SK-N-SH (cell line): ENCODE measurements at regions not wholly inside any gene's neighbourhood (a gene's known extent, or its start where the extent isn't known, plus 50 kb on each side); places are given as distances from the start of the nearest gene placed in this dataset.

Experiments
- CTCF ChIA-PET: fragments of 300-600, 350-600 bp; formaldehyde crosslinking; extraction: SDS; loops from one replicate; lab custom pipeline; 2021; lab: Yijun Ruan, JAX
- POLR2A ChIA-PET: fragments of 350-600 bp; sonication (Branson Sonifier 250); formaldehyde crosslinking; extraction: SDS; loops from one replicate; lab custom pipeline; 2020; ENCODE audit warnings: antibody characterized with exemption, inconsistent platforms; lab: Yijun Ruan, JAX
- DNase-seq: peaks from one replicate; pipeline ENCODE4 v3.0.0; 2012
- H2AFZ ChIP-seq: fragments of 200-600 bp; sonication (generic); 2 replicates; pipeline ENCODE4 v1.8.1; 2016; ENCODE audit warnings: antibody characterized with exemption, mild to moderate bottlenecking, low read depth
- H3F3A ChIP-seq: fragments of 200-600 bp; sonication (generic); replicated peaks from 2 replicates; pipeline ENCODE3; 2016; ENCODE audit warnings: antibody characterized with exemption, mild to moderate bottlenecking; ENCODE audit not compliant: insufficient read depth
- H3K27ac ChIP-seq, 2 experiments: fragments of 200-500 bp in 1 of 2; fragments of 200-600 bp in 1 of 2; sonication (Bioruptor generic) in 1 of 2; sonication (generic), shearing (Covaris generic) in 1 of 2; 2 replicates each; pipeline versions ENCODE4 v1.5.1 to v1.6.1; 2014 to 2016; ENCODE audit warnings: low read depth in 2 of 2, inconsistent platforms in 1 of 2, low read length in 1 of 2, mild to moderate bottlenecking in 1 of 2, mixed read lengths in 1 of 2
- H3K27me3 ChIP-seq: fragments of 200-600 bp; sonication (generic), shearing (Covaris generic); 2 replicates; pipeline ENCODE4 v1.6.1; 2016; ENCODE audit warnings: mixed run types; ENCODE audit not compliant: insufficient read depth
- H3K36me3 ChIP-seq, 2 experiments: fragments of 200-500 bp in 1 of 2; fragments of 200-600 bp in 1 of 2; sonication (Bioruptor generic) in 1 of 2; sonication (generic) in 1 of 2; replicated peaks in 1 of 2; 2 replicates each; pipeline versions ENCODE3 to v1.5.1; 2014 to 2016; ENCODE audit warnings: low read length in 1 of 2, mild to moderate bottlenecking in 1 of 2; ENCODE audit not compliant: insufficient read depth in 2 of 2, control insufficient read depth in 1 of 2
- H3K4me1 ChIP-seq, 2 experiments: fragments of 200-500 bp in 1 of 2; fragments of 200-600 bp in 1 of 2; sonication (Bioruptor generic) in 1 of 2; sonication (generic), shearing (Covaris generic) in 1 of 2; 2 replicates each; pipeline versions ENCODE4 v1.5.1 to v1.6.1; 2014 to 2016; ENCODE audit warnings: low read depth in 1 of 2, low read length in 1 of 2, mixed run types in 1 of 2; ENCODE audit not compliant: insufficient read depth in 2 of 2, control insufficient read depth in 1 of 2
- H3K4me2 ChIP-seq: fragments of 200-600 bp; sonication (generic), shearing (Covaris generic); 2 replicates; pipeline ENCODE4 v1.6.1; 2017; ENCODE audit warnings: mixed run types
- H3K4me3 ChIP-seq, 2 experiments: fragments of 200-500 bp in 1 of 2; fragments of 200-600 bp in 1 of 2; sonication (Bioruptor generic) in 1 of 2; sonication (generic), shearing (Covaris generic) in 1 of 2; 2 replicates each; pipeline versions ENCODE4 v1.5.1 to v1.8.1; 2014 to 2016; ENCODE audit warnings: low read depth in 2 of 2, inconsistent platforms in 1 of 2, low read length in 1 of 2, mild to moderate bottlenecking in 1 of 2, mixed read lengths in 1 of 2, moderate library complexity in 1 of 2
- H3K79me2 ChIP-seq: fragments of 200-600 bp; sonication (generic); 2 replicates; pipeline ENCODE4 v1.8.1; 2017; ENCODE audit warnings: mild to moderate bottlenecking; ENCODE audit not compliant: insufficient read depth
- H3K9ac ChIP-seq: fragments of 200-600 bp; sonication (generic); 2 replicates; pipeline ENCODE4 v1.6.1; 2017; ENCODE audit warnings: mixed run types
- H3K9me2 ChIP-seq: fragments of 200-600 bp; sonication (generic); 2 replicates; pipeline ENCODE4 v1.6.1; 2017; ENCODE audit warnings: mixed run types
- H3K9me3 ChIP-seq: fragments of 200-600 bp; sonication (generic); 2 replicates; pipeline ENCODE4 v1.6.1; 2017; ENCODE audit warnings: mixed run types, mild to moderate bottlenecking, moderate library complexity
- H4K20me1 ChIP-seq: fragments of 200-600 bp; sonication (generic); 2 replicates; pipeline ENCODE4 v1.6.1; 2017; ENCODE audit warnings: mild to moderate bottlenecking, mixed run types; ENCODE audit not compliant: insufficient read depth
- EZH2phosphoT487 ChIP-seq: fragments of 200-600 bp; sonication (generic); IDR thresholded peaks from 2 replicates; pipeline ENCODE4 v1.6.1; 2017; ENCODE audit warnings: low read depth, mixed run types, mild to moderate bottlenecking, antibody characterized with exemption, moderate library complexity, borderline replicate concordance
- GATA2 ChIP-seq: sonication (generic); formaldehyde crosslinking; IDR thresholded peaks from 2 replicates; pipeline ENCODE4 v1.5.0; 2020; ENCODE audit warnings: mild to moderate bottlenecking, missing genetic modification reagents
- NFIC ChIP-seq: IDR thresholded peaks from 2 replicates; pipeline ENCODE4 v1.4.0; 2012; ENCODE audit warnings: borderline replicate concordance
- POLR2AphosphoS5 ChIP-seq: IDR thresholded peaks from 2 replicates; pipeline ENCODE4 v1.6.1; 2012; ENCODE audit warnings: low read depth, low read length
- REST ChIP-seq: IDR thresholded peaks from 2 replicates; pipeline ENCODE4 v1.6.1; 2012; ENCODE audit warnings: mild to moderate bottlenecking, low read depth, low read length, moderate library complexity
- ZBTB33 ChIP-seq: IDR thresholded peaks from 2 replicates; pipeline ENCODE4 v1.4.0; 2012; ENCODE audit warnings: low read depth, borderline replicate concordance
- WGBS: methylation state at CpG from one replicate; pipeline ENCODE4 v1.1.6; 2017; ENCODE audit warnings: low lambda C conversion rate; 5-methylcytosine and 5-hydroxymethylcytosine counted together
- TF ChIP-seq, protein P1 (sequence below): IDR thresholded peaks from 2 replicates; pipeline ENCODE4; 2012

DNA sequence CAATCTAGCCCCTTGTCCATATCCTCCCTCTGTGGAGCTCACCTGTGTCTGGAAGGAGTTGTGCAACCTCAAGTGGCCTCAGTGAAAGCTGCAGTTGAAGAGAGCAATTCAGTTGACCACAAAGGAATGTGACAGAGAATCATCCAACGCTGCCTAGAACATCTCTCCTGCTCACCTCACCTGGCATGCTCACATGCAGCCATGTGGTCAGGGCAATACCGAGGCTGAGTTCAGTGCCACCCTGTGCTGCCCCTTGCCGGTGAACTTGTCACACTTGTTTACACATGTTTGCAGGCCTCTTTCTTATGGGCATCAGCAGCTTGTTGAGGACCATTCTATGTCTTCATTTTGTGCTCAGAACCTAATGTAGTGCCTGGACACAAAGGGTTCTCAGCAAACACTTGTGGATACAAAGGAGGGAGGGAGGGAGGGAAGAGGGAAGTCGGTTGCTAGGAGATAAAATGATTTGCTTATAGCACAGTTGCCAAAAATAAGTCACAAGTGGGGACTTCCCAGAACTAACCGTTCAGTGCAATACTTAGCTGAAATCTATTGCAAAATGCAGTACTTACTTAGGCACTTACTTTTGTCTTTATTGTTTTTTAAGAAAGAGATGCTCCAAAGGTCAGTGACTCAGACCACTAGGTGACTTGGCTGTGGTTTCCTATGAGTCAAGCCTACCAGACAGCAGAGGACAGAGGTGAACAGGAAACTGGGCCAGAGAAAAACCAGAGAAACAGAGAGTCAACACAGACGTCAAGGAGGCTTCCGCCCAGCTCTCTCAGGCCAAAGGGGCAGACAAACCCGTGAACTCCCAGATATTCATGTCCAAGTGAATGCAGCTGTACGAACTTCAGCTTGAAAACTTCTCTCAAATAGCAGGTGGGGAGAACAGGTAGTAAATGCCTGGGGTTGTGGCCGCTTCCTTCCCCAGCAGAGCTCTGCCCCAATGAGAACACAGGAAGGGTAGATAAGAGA lies 227.8 kb upstream of the CTNNB1 start (continued):
- TF ChIP-seq EZH2phosphoT487 (no peak), REST (no peak), GATA2 (CRISPR knock-in tag) (no peak), POLR2AphosphoS5 (peak; percentile 14; the same call in 1 of the 2 replicates), ZBTB33 (no peak)
- TF ChIP-seq, protein P1, sequence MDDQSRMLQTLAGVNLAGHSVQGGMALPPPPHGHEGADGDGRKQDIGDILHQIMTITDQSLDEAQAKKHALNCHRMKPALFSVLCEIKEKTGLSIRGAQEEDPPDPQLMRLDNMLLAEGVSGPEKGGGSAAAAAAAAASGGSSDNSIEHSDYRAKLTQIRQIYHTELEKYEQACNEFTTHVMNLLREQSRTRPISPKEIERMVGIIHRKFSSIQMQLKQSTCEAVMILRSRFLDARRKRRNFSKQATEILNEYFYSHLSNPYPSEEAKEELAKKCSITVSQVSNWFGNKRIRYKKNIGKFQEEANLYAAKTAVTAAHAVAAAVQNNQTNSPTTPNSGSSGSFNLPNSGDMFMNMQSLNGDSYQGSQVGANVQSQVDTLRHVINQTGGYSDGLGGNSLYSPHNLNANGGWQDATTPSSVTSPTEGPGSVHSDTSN = peak; percentile 31; the same call in 1 of the 2 replicates

GRCh38 chr3:40972350-40972749 lies 227.0 kb upstream of the CTNNB1 start:
- peak overlapping the region in 1 of 2 experiments; percentile 56; a peak in 1 of 4 replicates for H3K27ac ChIP-seq
- H3K27me3 ChIP-seq = no peaks in the 10 kb centered on the region
- H4K20me1 ChIP-seq = no peaks in the 10 kb centered on the region
- no peaks in the 10 kb centered on the region for H3K9me3 ChIP-seq
- H3K79me2 ChIP-seq = no peaks in the 10 kb centered on the region
- ChIA-PET POLR2A (no interaction called here), CTCF (no interaction called here)
- H3K4me2 ChIP-seq = no peak overlapping the region
- no peaks in the 10 kb centered on the region for H3F3A ChIP-seq
- no peak overlapping the region for H3K4me3 ChIP-seq
- H2AFZ ChIP-seq = no peak overlapping the region
- no peak overlapping the region for H3K9ac ChIP-seq
- H3K4me1 ChIP-seq = peaks cover 0 to 10% of the 10 kb centered on the region in 2 experiments; a peak in 2 of 4 replicates
- no peaks in the 10 kb centered on the region for H3K36me3 ChIP-seq
- DNase-seq = no peak
- WGBS = 49% methylated on average over 4 of the region's 4 CpGs
- no peak for TF ChIP-seq REST
- no peak for TF ChIP-seq NFIC
- no peaks in the 10 kb centered on the region for H3K9me2 ChIP-seq
